Fibroblast of villous mesenchyme (primary cell): ENCODE measurements at regions not wholly inside any gene's neighbourhood (a gene's known extent, or its start where the extent isn't known, plus 50 kb on each side); places are given as distances from the start of the nearest gene placed in this dataset.

Source experiments
- DNase-seq: peaks from one replicate; pipeline ENCODE4 v3.0.0-alpha.2; 2010; ENCODE audit warnings: low read depth
- H3K4me3 ChIP-seq: 2 replicates; pipeline ENCODE4 v1.5.1; 2011; ENCODE audit warnings: low read depth, mild to moderate bottlenecking, low read length
- CTCF ChIP-seq: IDR thresholded peaks from 2 replicates; pipeline ENCODE4 v1.5.1; 2012; ENCODE audit warnings: low read depth, mild to moderate bottlenecking, low read length; ENCODE audit not compliant: insufficient read depth

GRCh38 chr6:2435323-2435722 is 189.9 kb upstream of the GMDS start:
- no peak for DNase-seq
- no peak for TF ChIP-seq CTCF

DNA sequence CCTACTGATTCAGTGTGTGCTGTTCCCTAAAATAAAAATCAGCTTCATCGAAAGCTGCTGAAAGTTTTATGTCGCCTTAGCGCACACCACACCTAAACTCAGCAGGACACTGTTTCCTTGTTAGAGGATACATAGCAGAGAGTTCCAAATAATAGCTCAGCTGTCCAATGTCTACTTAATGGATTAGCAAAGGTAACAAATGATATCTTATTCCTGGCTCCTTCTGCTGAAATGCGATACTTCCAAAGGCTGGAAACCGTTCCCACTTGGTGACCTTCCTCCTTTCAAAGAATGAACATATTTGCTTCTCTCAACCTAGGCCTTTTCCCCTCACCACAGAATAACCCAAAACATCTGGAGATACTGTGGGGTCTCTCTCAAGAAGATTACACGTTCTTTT is 189.5 kb upstream of the GMDS start:
- H3K4me3 ChIP-seq, result no peak overlapping the region
- TF ChIP-seq CTCF, result no peak
- DNase-seq, result no peak

More at GRCh38 chr6:2435323-2435722, 189.9 kb upstream of the GMDS start:
- no peak overlapping the region for H3K4me3 ChIP-seq

DNA sequence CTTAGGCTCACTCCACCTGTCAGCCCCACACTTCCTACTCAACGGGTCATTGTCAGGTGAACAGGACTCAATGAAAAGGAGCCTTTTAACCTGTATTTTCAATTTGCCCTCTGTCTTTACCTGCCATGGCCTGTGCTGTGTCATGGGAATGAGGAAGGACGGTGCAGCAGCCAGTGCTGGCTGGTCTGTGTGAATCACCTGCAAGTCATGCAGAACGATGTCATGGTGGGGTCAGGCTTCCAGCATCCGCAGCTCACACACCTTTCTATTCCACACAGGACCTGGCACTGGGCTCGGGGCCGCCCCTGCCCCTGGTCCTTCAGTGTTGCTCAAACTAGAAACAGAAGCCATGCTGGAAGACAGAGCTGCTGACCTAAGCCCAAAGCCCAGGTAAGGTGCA is 188.7 kb upstream of the GMDS start:
- no peak for DNase-seq
- TF ChIP-seq CTCF, result no peak
- H3K4me3 ChIP-seq, result no peak overlapping the region

DNA sequence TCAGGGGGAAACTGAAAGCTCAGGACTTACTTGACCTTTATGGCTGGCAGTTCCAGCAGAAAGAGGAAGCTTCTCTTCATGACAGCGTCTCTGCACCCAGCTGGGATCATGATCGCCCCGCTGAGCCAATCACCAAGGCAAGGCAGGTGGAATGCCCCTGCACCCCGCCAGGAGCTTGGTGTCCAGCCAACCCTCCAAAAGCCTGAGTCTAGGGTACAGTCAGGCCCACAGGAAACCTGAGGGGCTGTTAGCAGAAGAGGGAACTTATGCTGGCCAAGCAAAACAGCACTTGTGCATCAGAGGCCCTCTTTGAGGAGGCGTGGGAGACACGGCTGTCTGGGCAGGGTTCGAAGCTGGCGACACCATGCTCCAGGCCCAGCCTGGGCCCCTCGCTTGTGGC is 188.3 kb upstream of the GMDS start:
- no peak for TF ChIP-seq CTCF
- DNase-seq, result no peak
- no peak overlapping the region for H3K4me3 ChIP-seq

- no peak for DNase-seq
- no peak for TF ChIP-seq CTCF
Measured at GRCh38 chr6:2433266-2433665, 187.9 kb upstream of the GMDS start.

DNA sequence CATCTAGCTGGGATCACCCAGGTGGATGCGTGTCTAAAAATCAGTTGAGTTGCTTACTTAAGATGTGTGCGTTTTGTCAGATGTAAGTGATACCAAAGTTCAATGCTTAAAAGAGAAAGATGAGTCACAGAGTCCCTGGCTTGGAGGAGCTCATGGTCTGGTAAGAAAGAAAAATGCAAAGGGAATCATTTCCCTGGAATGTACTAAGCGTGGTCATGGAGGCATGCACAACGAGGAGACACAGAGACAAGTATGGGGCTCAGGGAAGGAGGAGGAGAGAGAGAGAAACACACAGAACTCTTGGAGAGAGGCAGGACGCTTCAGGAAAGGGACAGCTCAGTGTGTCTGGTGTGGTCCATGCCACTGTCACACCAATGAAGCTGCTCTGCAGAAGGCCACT is 186.9 kb upstream of the GMDS start:
- no peak for TF ChIP-seq CTCF
- H3K4me3 ChIP-seq, result no peak overlapping the region
- DNase-seq, result peak; percentile 79

More at GRCh38 chr6:2433266-2433665, 187.9 kb upstream of the GMDS start:
- no peak overlapping the region for H3K4me3 ChIP-seq

GRCh38 chr6:2430612-2431011 is 185.2 kb upstream of the GMDS start:
- DNase-seq, result no peak
- no peak for TF ChIP-seq CTCF
- no peak overlapping the region for H3K4me3 ChIP-seq
